HFF-Myc (cell line): ENCODE measurements at regions not wholly inside any gene's neighbourhood (a gene's known extent, or its start where the extent isn't known, plus 50 kb on each side); places are given as distances from the start of the nearest gene placed in this dataset.

Source experiments
- DNase-seq: peaks from one replicate; pipeline ENCODE4 v3.0.0-alpha.2; 2011; ENCODE audit warnings: low read depth; ENCODE audit errors: extremely low read depth
- H3K4me3 ChIP-seq: replicated peaks from 2 replicates; pipeline ENCODE4 v1.5.1; 2011; ENCODE audit warnings: low read depth, mild to moderate bottlenecking, control low read depth, low read length
- TF ChIP-seq, protein P1 (sequence below): IDR thresholded peaks from 2 replicates; pipeline ENCODE4 v1.5.1; 2012; ENCODE audit warnings: mild to moderate bottlenecking, low read depth, low read length, control low read depth; ENCODE audit errors: missing control alignments

DNA sequence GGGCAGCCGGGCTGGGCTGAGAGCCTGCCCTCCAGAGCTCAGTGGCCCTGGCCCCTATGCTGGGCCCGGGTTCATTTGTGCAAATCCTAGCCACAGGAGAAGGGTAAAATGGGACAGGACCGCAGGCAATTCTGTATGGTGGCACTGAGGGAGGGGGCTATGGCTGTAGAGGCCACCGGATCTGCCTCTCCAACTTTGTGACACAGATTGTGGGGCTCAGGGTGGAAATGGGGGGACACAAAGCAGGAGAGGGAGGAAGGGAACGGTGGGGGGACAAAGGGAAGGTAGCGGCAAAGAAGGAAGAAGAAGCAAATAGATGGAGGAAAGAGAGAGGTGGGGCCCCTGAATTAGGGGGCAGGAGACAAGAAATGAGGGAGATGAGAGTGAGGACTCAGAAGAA lies 201.1 kb downstream of the SMAD2 start:
- no peak overlapping the region for H3K4me3 ChIP-seq
- TF ChIP-seq, protein P1, sequence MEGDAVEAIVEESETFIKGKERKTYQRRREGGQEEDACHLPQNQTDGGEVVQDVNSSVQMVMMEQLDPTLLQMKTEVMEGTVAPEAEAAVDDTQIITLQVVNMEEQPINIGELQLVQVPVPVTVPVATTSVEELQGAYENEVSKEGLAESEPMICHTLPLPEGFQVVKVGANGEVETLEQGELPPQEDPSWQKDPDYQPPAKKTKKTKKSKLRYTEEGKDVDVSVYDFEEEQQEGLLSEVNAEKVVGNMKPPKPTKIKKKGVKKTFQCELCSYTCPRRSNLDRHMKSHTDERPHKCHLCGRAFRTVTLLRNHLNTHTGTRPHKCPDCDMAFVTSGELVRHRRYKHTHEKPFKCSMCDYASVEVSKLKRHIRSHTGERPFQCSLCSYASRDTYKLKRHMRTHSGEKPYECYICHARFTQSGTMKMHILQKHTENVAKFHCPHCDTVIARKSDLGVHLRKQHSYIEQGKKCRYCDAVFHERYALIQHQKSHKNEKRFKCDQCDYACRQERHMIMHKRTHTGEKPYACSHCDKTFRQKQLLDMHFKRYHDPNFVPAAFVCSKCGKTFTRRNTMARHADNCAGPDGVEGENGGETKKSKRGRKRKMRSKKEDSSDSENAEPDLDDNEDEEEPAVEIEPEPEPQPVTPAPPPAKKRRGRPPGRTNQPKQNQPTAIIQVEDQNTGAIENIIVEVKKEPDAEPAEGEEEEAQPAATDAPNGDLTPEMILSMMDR = no peak
- DNase-seq = no peak

DNA sequence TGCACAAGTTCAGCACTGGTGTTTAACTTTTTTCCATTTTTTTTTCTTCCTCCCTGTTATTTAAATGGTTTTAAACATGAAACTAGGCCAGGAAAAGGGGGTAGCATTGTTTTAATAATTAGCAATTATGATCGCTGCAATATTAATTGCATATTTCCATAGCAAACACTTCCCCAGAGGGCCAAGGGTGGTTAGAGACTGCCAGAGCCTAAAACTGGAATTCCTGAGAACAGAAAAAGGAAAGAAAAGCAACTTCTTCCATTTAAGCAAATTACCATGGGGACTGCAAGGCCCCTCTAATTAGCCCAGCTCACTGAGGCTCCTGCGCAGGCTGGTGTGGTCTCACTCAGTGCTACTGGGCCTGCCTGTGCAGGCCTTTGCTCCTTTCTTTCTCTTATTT lies 201.5 kb downstream of the SMAD2 start:
- no peak for DNase-seq
- H3K4me3 ChIP-seq = no peak overlapping the region
- TF ChIP-seq, protein P1 = no peak

DNA sequence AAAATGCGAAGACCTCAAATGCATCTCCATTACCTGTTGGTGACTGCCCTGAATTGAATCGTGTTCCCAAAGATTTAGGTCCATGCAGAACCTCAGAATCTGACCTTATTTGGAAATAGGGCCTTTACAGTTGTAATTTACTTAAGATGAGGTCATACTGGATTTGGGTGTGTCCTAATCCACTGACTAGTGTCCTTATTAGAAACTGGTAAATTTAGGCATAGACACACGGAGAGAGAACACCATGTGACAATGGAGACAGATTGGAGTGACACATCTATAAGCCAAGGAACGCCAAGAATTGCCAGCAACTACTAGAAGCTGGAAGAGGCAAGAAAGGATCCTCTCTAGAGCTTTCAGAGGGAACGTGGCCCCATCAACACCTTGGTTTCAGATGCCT lies 203.1 kb downstream of the SMAD2 start:
- no peak overlapping the region for H3K4me3 ChIP-seq
- TF ChIP-seq, protein P1 = no peak
- no peak for DNase-seq

DNA sequence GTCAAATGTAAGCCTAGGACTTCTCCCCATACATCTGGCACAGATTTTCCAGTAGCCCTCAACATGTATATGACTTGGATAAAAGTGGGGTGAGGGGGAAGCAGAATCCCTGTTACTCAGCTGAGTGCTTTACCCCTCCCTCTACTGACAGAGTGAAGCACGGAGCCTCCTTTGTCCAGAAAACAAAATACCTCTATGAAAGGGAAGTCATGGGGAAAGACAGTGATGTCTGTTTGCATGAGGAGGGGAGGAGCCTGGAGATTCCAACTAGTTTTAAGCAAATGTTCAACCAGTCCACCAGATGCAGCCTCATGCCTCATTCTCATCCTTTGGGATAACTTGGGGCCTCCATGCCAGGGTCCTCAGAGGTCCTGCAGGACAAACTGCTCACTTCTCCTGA lies 203.9 kb downstream of the SMAD2 start:
- no peak overlapping the region for H3K4me3 ChIP-seq
- TF ChIP-seq, protein P1 = no peak
- no peak for DNase-seq

DNA sequence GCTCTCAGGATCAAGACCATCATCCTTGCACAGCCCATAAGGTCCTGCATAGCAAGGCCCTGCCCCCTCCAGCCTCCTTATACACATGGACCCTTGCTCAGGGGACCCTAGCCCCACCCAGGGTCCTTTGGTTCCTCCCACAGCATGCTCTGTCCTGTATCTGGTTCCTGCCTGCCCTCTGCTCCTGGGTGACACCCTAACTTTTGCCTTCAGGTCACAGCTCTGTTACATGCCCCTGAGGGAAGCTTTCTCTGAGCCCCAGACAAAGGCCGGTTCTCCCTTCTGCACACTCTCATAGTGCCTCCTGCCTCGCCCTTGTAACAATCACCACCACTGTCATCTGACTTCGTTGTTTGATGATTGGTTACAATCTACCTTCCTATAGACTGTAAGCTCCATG lies 204.8 kb downstream of the SMAD2 start:
- TF ChIP-seq, protein P1 = no peak
- H3K4me3 ChIP-seq = no peak overlapping the region
- no peak for DNase-seq

DNA sequence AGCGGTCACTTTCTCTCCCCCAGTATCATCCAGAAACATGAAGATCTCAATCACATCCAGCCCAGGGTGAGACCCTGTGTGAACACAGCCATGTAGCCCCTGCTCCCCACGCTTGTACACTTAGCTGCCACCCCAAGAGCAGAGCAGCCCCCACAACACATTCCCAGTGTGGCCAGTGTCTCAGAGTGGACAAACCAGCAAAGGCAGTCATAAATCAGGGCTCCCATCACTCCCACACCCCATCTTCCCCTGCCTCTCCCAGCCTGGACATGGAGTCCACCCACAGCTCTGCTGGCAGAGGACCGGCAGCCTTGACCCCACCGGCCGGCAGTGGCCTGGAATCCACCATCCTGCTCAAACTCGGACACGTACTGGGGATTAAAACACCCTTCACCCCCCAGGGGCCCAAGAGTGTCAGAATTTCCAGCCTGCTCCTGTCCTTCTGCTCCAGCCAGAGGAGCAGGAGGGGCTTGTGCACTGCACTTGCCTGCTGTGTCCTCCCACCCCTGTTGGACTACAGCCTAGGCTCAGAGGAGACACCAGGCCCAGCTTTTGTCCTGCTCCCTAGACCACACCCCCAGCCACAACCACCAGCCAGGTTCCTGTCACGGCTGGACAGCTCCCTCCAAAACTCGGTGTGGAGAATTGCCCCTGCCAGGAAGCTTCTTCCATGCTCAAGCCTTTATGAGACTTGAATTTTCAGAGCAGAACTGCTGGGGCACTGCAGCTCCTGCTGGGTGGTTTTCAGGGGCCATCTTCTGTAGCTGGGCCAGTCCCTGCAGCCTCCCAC lies 206.1 kb downstream of the SMAD2 start:
- no peak overlapping the region for H3K4me3 ChIP-seq
- TF ChIP-seq, protein P1 = no peak
- DNase-seq = no peak

DNA sequence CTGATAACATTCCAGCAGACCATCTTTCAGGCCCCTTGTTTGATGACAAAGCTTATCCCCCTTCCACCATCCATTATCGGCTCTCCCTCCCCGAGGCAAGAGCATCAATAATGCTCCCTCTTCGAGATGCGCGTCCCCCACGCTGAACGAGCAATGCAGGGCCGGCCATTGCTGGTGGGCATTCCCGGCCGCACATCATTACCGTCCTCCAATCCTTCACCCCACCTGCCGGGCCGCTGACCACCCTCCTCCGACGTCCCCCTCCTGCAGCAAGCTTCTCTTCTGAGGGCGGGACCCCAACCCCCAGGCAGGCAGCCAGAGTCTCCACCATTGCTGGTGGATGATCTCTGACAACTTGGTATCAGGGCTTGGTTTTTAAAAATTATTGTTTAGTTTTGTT lies 208.6 kb downstream of the SMAD2 start:
- DNase-seq = no peak
- TF ChIP-seq, protein P1 = no peak
- no peak overlapping the region for H3K4me3 ChIP-seq
